ENCODE measurements at regions not wholly inside any gene's neighbourhood (a gene's known extent, or its start where the extent isn't known, plus 50 kb on each side); places are given as distances from the start of the nearest gene placed in this dataset.

- TF ChIP-seq CTCF (conservative IDR thresholded peaks at IDR 0.05), result no peak
- no peaks in the 10 kb centered on the region for H3K23me2 ChIP-seq (ENCODE audit: insufficient read length, low read depth, low read length, poor library complexity, severe bottlenecking)
- no peak overlapping the region for H4K8ac ChIP-seq (replicated peaks; ENCODE audit: insufficient read length, low read depth, low read length)
- H3K4me1 ChIP-seq (ENCODE audit: insufficient read depth, low read length), result no peaks in the 10 kb centered on the region
- H2AFZ ChIP-seq (ENCODE audit: low read length), result no peak overlapping the region
- no peak overlapping the region for H2BK20ac ChIP-seq (ENCODE audit: low read depth, low read length, poor library complexity, severe bottlenecking)
- peaks cover 8 to 40% (median 20%) of the 10 kb centered on the region in 3 experiments for H3K36me3 Mint-ChIP-seq (ENCODE audit: insufficient read depth in 1 of 3, low read depth in 3 of 3)
- H3T11ph ChIP-seq (ENCODE audit: low read length), result no peak overlapping the region
- no peak overlapping the region for H2BK12ac ChIP-seq (ENCODE audit: insufficient read length, low read depth, low read length)
- no peak for DNase-seq
- no peaks in the 10 kb centered on the region for H3K4me1 Mint-ChIP-seq
- no peak overlapping the region for H3K4me3 Mint-ChIP-seq
- no peaks in the 10 kb centered on the region for H3K79me1 ChIP-seq (ENCODE audit: insufficient read depth, low read depth, low read length, poor library complexity, severe bottlenecking)
- no peak overlapping the region for H3K27ac Mint-ChIP-seq
- no peaks in the 10 kb centered on the region for H3K27me3 Mint-ChIP-seq (ENCODE audit: low read depth)
- H3K9ac ChIP-seq (ENCODE audit: extremely low read depth, insufficient read length, low read length), result no peak overlapping the region
- no peak overlapping the region for H2AK5ac ChIP-seq (ENCODE audit: insufficient read length, low read length)
- no peaks in the 10 kb centered on the region for H4K20me1 ChIP-seq (ENCODE audit: control insufficient read depth, insufficient read depth, insufficient read length)
- H3K56ac ChIP-seq (ENCODE audit: insufficient read length, low read depth, low read length), result no peak overlapping the region
- no peak overlapping the region for H4K5ac ChIP-seq (ENCODE audit: insufficient read length, low read depth, low read length)
- no peak overlapping the region for H3K23ac ChIP-seq (ENCODE audit: insufficient read length, low read depth, low read length)
- no peak overlapping the region for H3K14ac ChIP-seq (ENCODE audit: insufficient read depth, low read length)
- H3K9me3 Mint-ChIP-seq, result no peaks in the 10 kb centered on the region; a peak in 1 of 5 replicates
- H2BK120ac ChIP-seq (ENCODE audit: low read depth, low read length, poor library complexity, severe bottlenecking), result no peak overlapping the region
- no peaks in the 10 kb centered on the region for H3K79me2 ChIP-seq (ENCODE audit: insufficient read depth, low read length)
- H3K27me3 ChIP-seq (ENCODE audit: insufficient read depth, low read length), result no peaks in the 10 kb centered on the region
- no peak overlapping the region for H2BK5ac ChIP-seq (ENCODE audit: insufficient read length, low read length)
- no peak overlapping the region for H2BK15ac ChIP-seq (ENCODE audit: low read depth, low read length)
- H3K4ac ChIP-seq (ENCODE audit: low read depth, low read length), result no peak overlapping the region
- H3K4me2 ChIP-seq (ENCODE audit: insufficient read depth, insufficient read length, low read length), result no peak overlapping the region
- H3K27ac ChIP-seq (ENCODE audit: insufficient read length, low read depth, low read length), result no peak overlapping the region
- H3K9me3 ChIP-seq (ENCODE audit: control insufficient read depth, low read depth, low read length), result no peaks in the 10 kb centered on the region
- 100% methylated on average over 1 of the region's 3 CpGs for WGBS (ENCODE audit: extremely low coverage, insufficient read length, low lambda C conversion rate)
- no peak overlapping the region for H4K91ac ChIP-seq (ENCODE audit: insufficient read length, low read depth, low read length)
- H3K18ac ChIP-seq (ENCODE audit: insufficient read length, low read depth, low read length), result no peak overlapping the region
Measured at GRCh38 chr6:144476286-144476685, 191.2 kb downstream of the UTRN start.

Measured in H9 (cell line).